ENCODE measurements at regions not wholly inside any gene's neighbourhood (a gene's known extent, or its start where the extent isn't known, plus 50 kb on each side); places are given as distances from the start of the nearest gene placed in this dataset.
"Not testable (repeated sequence)": the region's sequence is repeated elsewhere in the genome, so short reads cannot be mapped to it uniquely, and the experiment has no call there.

- DNase-seq = no peak
- Histone ChIP-seq H3K4me3 (ENCODE audit: low read depth, low read length) (no peak overlapping the region), H3K36me3 (no peaks in the 10 kb centered on the region), H3K4me1 (no peaks in the 10 kb centered on the region), H3K27me3 (no peaks in the 10 kb centered on the region), H3K9me3 (peaks cover 8% of the 10 kb centered on the region)
- no peak for TF ChIP-seq CTCF (IDR thresholded peaks at IDR 0.05; ENCODE audit: low read depth, low read length)
Observed at GRCh38 chr12:42728287-42728686, 138.7 kb upstream of the PRICKLE1 start.

DNA sequence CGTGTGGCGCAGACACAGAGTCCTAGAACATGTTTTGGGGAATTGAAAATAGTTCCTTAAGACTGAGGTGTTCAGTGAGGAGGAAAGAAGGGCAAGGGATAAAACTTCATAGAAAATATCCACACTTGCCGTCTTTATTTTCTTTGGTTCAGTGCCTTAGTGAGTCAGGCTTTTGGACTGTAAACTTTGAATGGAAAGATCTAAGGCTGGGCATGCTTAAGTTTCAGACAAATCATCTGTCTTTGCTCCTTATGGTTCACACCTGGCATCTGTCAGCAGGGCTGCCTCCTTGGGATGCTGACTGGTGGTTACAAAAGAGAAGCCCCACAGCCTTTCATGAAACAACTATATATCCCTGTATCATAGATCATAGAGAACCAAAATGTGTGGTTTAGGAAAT is 136.3 kb upstream of the PRICKLE1 start:
- DNase-seq = no peak
- Histone ChIP-seq H3K4me3 (ENCODE audit: low read depth, low read length) (no peak overlapping the region), H3K36me3 (no peaks in the 10 kb centered on the region), H3K9me3 (peaks cover 8% of the 10 kb centered on the region), H3K4me1 (no peaks in the 10 kb centered on the region), H3K27me3 (no peaks in the 10 kb centered on the region)
- TF ChIP-seq CTCF (IDR thresholded peaks at IDR 0.05; ENCODE audit: low read depth, low read length) = no peak

GRCh38 chr12:42716491-42716891 is 126.9 kb upstream of the PRICKLE1 start:
- H3K4me1 ChIP-seq = peaks cover 6% of the 10 kb centered on the region; the same call in 1 of the 2 replicates
- H3K36me3 ChIP-seq = no peaks in the 10 kb centered on the region
- no peak for DNase-seq
- H3K4me3 ChIP-seq (ENCODE audit: low read depth, low read length) = no peak overlapping the region
- H3K27me3 ChIP-seq = no peaks in the 10 kb centered on the region
- TF ChIP-seq CTCF (IDR thresholded peaks at IDR 0.05; ENCODE audit: low read depth, low read length) = no peak
- no peaks in the 10 kb centered on the region; the same call in 1 of the 2 replicates for H3K9me3 ChIP-seq

DNA sequence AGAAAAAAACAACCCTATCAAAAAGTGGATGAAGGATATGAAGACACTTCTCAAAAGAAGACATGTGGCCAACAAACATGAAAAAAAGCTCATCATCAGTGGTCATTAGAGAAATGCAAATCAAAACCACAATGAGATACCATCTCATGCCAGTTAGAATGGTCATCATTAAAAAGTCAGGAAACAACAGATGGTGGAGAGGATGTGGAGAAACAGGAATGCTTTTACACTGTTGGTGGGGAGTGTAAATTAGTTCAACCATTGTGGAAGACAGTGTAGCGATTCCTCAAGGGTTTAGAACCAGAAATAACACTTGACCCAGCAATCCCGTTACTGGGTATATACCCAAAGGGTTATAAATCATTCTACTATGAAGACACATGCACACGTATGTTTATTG is 124.0 kb upstream of the PRICKLE1 start:
- DNase-seq; H3K36me3 ChIP-seq; H3K4me3 ChIP-seq (ENCODE audit: low read depth, low read length); H3K27me3 ChIP-seq; H3K9me3 ChIP-seq; H3K4me1 ChIP-seq: not testable (repeated sequence)

GRCh38 chr12:42708374-42708773 is 118.8 kb upstream of the PRICKLE1 start:
- not testable (repeated sequence) for H3K27me3 ChIP-seq; H3K36me3 ChIP-seq; H3K4me1 ChIP-seq; H3K9me3 ChIP-seq; DNase-seq; H3K4me3 ChIP-seq (ENCODE audit: low read depth, low read length)

DNA sequence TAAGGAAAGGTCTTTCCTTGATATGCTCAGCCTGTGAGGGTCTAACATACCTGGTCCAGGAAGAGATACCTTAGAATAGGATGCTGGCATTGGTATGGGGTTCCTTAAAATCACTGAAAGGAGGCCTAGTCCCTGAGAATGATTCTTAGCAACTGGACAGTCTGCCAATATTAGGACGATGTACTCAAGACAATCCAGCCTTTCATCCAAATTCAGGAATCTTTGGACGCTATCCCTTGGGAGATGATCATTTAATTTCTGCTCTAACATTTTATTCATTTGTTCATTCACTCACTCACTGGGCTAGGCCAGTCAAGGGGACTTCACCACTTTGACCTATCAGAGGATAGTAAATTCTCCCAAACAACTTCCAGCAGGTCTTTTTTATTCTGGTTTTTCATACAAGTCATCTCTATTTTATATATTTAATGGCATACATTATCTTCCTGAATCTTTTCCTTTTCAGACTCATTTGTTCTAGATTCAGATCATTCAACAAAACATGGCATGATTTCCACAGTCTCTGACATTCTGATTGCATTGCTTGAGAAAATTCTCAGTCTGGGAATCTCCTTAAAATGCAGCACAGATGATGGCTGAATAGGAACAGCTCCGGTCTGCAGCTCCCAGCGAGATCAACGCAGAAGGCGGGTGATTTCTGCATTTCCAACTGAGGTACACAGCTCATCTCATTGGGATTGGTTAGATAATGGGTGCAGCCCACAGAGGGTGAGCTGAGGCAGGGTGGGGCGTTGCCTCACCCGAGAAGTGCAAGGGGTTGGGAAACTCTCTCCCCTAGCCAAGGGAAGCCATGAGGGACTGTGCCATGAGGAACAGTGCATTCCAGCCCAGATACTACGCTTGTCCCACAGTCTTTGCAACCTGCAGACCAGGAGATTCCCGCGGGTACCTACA is 118.0 kb upstream of the PRICKLE1 start:
- no peak overlapping the region for H3K4me3 ChIP-seq (ENCODE audit: low read depth, low read length)
- no peak for DNase-seq
- no peaks in the 10 kb centered on the region for H3K36me3 ChIP-seq
- no peaks in the 10 kb centered on the region for H3K27me3 ChIP-seq
- no peaks in the 10 kb centered on the region for H3K4me1 ChIP-seq
- TF ChIP-seq CTCF (IDR thresholded peaks at IDR 0.05; ENCODE audit: low read depth, low read length) = no peak
- H3K9me3 ChIP-seq = no peaks in the 10 kb centered on the region

- TF ChIP-seq CTCF (IDR thresholded peaks at IDR 0.05; ENCODE audit: low read depth, low read length) = no peak
- H3K9me3 ChIP-seq = no peaks in the 10 kb centered on the region
- H3K36me3 ChIP-seq = no peaks in the 10 kb centered on the region
- no peak for DNase-seq
- H3K4me3 ChIP-seq (ENCODE audit: low read depth, low read length) = no peak overlapping the region
- H3K4me1 ChIP-seq = no peaks in the 10 kb centered on the region
- no peaks in the 10 kb centered on the region for H3K27me3 ChIP-seq
Observed at GRCh38 chr12:42706321-42706720, 116.8 kb upstream of the PRICKLE1 start.

All from BE2C (cell line).